GM12892 (cell line): ENCODE measurements at regions not wholly inside any gene's neighbourhood (a gene's known extent, or its start where the extent isn't known, plus 50 kb on each side); places are given as distances from the start of the nearest gene placed in this dataset.

Experiments used
- POLR2A ChIP-seq: IDR thresholded peaks from 2 replicates; pipeline ENCODE4 v1.6.1; 2011; ENCODE audit warnings: low read depth, low read length, control low read depth
- TAF1 ChIP-seq: IDR thresholded peaks from 2 replicates; pipeline ENCODE4 v1.6.1; 2011; ENCODE audit warnings: low read depth, mild to moderate bottlenecking, control low read depth, low read length, borderline replicate concordance

DNA sequence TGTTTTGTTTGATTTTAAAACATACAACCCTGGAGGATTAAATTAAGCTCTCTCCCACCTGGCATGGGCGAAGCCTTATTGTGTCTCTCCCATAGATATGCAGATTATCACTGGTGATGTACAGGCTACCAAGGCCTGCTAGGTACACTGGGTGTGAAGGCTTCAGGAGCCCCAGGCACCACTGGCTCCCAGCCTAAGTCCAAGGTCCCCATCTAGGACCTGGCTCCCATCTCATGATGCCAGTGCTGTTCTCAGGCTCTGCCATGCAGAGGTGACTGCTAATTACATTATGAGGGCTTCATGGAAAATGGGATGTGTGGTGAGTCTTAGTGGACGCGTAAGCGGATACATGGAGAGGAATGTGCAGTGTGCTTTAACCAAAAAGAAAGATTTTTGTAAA is 201.2 kb upstream of the KLHL29 start:
- no peak for TF ChIP-seq POLR2A
- no peak for TF ChIP-seq TAF1
